Daoy (cell line): ENCODE measurements at regions not wholly inside any gene's neighbourhood (a gene's known extent, or its start where the extent isn't known, plus 50 kb on each side); places are given as distances from the start of the nearest gene placed in this dataset.
A peak's percentile ranks its signal among the peaks of the same experiment; 100 is the strongest.
"Not testable (repeated sequence)": the region's sequence is repeated elsewhere in the genome, so short reads cannot be mapped to it uniquely, and the experiment has no call there.

Source experiments
- DNase-seq: peaks from one replicate; pipeline ENCODE4 v3.0.0-alpha.2; 2015; ENCODE audit warnings: low read depth

- no peak for DNase-seq
Measured at GRCh38 chrX:18102006-18102405, 118.7 kb downstream of the BEND2 start.

- no peak for DNase-seq
Measured at GRCh38 chrX:18101087-18101486, 119.6 kb downstream of the BEND2 start.

- no peak for DNase-seq
Measured at GRCh38 chrX:18099745-18100144, 120.9 kb downstream of the BEND2 start.

- no peak for DNase-seq
Measured at GRCh38 chrX:18098763-18099162, 121.9 kb downstream of the BEND2 start.

GRCh38 chrX:18076434-18076833 is 144.3 kb downstream of the BEND2 start:
- no peak for DNase-seq

- DNase-seq = peak; percentile 22
Measured at GRCh38 chrX:18075603-18076002, 145.1 kb downstream of the BEND2 start.

GRCh38 chrX:18068045-18068444 is 152.6 kb downstream of the BEND2 start:
- DNase-seq = not testable (repeated sequence)

- DNase-seq = no peak
Measured at GRCh38 chrX:18065956-18066355, 154.7 kb downstream of the BEND2 start.

- DNase-seq = no peak
Measured at GRCh38 chrX:18051690-18052089, 169.0 kb downstream of the BEND2 start.

- no peak for DNase-seq
Measured at GRCh38 chrX:18047491-18047890, 173.2 kb downstream of the BEND2 start.

GRCh38 chrX:18045436-18045835 is 175.2 kb downstream of the BEND2 start:
- no peak for DNase-seq

GRCh38 chrX:18042776-18043175 is 177.9 kb downstream of the BEND2 start:
- no peak for DNase-seq

- peak; percentile 49 for DNase-seq
Measured at GRCh38 chrX:18041656-18042055, 179.0 kb downstream of the BEND2 start.

GRCh38 chrX:18039023-18039422 is 177.9 kb upstream of the RAI2 start:
- DNase-seq = no peak

GRCh38 chrX:18036394-18036793 is 175.3 kb upstream of the RAI2 start:
- DNase-seq = no peak

GRCh38 chrX:18034945-18035344 is 173.8 kb upstream of the RAI2 start:
- no peak for DNase-seq

- no peak for DNase-seq
Measured at GRCh38 chrX:18034504-18034903, 173.4 kb upstream of the RAI2 start.

- DNase-seq = no peak
Measured at GRCh38 chrX:18032486-18033221, 171.6 kb upstream of the RAI2 start.

GRCh38 chrX:18031726-18032375 is 170.8 kb upstream of the RAI2 start:
- no peak for DNase-seq

GRCh38 chrX:18030656-18031055 is 169.6 kb upstream of the RAI2 start:
- not testable (repeated sequence) for DNase-seq

GRCh38 chrX:18026166-18026565 is 165.1 kb upstream of the RAI2 start:
- peak; percentile 55 for DNase-seq

- no peak for DNase-seq
Measured at GRCh38 chrX:18017411-18017810, 156.3 kb upstream of the RAI2 start.

- DNase-seq = no peak
Measured at GRCh38 chrX:18016941-18017340, 155.8 kb upstream of the RAI2 start.

- DNase-seq = no peak
Measured at GRCh38 chrX:18010253-18010652, 149.2 kb upstream of the RAI2 start.
